KBM-7 (cell line): ENCODE measurements at regions not wholly inside any gene's neighbourhood (a gene's known extent, or its start where the extent isn't known, plus 50 kb on each side); places are given as distances from the start of the nearest gene placed in this dataset.
"Not testable (repeated sequence)": the region's sequence is repeated elsewhere in the genome, so short reads cannot be mapped to it uniquely, and the experiment has no call there.

Source experiments
- DNase-seq: peaks from one replicate; pipeline ENCODE4 v3.0.0-alpha.2; 2015
- in situ Hi-C: fragments of 300-500 bp; cut with MboI; formaldehyde crosslinking; loops from 2 replicates; pipeline ENCODE4 v1.14.3; 2020; ENCODE audit warnings: low sequenced_read_pairs, low pct_unique_long_range_greater_than_20kb, mixed read lengths

DNA sequence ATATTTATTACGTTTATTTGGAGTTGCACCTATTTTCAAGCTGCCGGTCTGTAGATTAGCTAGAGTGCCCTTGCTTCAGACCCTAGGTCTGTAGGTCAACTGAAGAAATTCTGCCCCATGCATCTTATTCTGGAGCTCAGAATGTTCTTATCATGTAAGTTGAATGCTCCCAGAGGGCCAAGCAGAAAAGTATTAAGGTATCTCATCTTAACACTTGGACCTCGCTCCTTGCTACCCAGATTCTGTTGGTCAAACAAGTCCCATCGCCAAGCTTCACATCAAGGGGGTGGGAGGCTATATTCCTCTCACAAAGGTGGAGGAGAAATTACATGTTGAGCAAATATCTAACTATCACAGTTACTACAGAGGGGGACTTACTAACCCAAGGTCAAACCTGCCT is 187.7 kb downstream of the C1orf94 start:
- in situ Hi-C loops = no loop called here

DNA sequence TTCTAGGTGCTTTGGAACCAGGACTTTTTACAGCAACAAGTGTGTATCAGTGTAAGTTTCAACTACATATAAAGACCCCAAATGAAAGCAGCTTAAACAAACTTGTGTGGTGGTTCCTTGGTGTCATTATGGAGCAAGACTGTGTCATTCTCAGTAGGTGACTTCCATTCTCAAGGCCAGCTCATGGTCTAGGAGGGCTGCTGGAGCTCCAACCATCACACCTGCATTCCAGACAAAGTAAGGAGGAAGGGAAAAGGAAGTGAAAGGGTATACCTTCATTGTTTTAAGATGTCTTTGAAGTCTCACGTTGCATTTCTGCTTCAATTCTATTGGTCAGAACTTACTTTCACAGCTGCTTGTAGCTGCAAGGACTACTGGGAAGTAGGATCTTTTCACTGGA is 188.6 kb downstream of the C1orf94 start:
- no peak for DNase-seq
- in situ Hi-C loops = no loop called here

More for the DNA sequence above, 187.7 kb downstream of the C1orf94 start:
- no peak for DNase-seq

DNA sequence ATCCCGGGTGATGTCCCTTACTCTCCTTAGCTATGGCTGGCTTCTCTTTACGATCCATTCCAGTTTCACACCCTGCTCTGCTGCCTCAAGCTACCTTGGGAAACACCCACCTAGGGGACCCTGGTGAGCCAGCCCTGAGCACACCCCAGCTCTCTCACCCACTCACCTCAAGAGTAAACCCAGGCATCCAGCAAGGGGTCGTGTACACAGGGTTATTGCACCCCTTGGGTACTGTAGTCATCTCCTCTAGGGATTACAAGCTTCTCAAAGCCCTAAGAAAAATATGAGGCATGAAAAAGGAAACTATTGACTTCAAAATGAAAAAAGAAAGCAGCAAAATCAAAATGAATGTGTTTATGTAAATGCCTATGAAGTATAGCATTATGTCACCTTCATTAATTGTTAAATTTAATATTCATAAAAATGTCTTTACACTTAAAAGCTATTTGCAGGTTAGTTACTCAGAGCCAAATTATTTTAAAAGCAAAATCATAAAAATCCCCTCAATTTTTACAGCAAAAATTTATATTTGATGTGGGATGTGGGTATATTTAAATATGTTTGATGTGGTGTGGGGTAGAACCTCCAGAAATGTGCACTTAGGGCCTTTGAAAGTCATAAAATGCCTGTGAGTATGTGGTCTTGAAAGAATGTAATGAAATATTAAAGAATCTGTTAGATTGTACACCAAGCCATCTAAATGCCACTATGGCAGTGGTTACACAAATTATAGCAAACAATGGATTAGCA is 190.3 kb downstream of the C1orf94 start:
- in situ Hi-C loops = no loop called here
- no peak for DNase-seq

DNA sequence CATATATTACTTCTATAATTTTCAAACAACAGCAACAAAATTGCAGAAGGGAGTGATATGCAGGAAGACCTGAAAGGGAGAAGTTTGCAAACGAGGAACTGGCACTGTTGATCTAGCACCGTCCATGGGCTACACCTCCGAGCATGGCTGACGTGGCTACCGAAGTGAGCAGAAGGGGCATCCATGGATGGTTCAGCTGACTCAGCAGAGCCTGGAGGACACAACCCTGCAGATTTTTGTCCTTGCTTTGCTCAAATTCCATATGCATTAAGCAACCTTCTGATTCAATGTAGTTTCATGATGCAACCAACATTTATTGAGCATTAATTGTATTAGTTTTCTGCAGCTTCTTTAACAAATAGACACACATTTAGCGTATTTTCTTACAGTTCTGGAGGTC is 191.2 kb downstream of the C1orf94 start:
- no peak for DNase-seq
- in situ Hi-C loops = no loop called here

DNA sequence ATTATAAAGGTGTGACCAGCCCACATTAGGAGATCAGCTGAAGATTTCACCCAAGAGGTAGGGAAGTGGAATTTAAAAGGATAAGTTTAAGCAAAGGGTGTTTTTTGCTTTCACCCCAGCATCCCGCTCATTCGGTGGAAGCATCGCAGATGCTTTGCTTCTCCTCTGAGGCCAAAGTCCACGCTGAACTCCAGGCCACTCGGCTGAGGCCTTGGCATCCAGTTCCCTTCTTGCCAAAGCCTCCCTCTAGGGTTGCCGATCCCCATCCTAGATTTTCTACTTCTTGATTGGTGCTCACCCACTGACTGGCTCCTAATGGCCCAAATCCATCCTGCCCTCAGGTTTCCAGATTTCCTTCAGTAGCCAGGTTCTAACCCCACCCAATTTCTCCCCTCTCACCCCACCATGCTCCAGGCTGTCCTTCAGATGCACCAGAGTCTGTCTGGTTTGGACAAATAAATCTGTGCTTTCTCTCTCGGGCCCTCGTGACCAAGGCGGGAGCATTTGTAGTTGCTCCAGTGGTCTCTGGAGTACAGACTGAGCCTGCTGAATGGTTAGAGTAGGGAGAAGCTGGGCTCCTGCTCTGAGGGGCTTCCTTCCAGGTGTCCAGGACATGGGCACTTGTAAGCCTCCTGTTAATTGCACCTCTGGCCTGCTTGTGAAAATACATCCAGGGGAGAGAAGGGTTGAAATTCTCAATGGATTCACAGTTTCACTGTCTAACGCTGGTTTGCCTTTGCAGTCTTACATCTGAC is 193.2 kb downstream of the C1orf94 start:
- in situ Hi-C loops = no loop called here
- no peak for DNase-seq

DNA sequence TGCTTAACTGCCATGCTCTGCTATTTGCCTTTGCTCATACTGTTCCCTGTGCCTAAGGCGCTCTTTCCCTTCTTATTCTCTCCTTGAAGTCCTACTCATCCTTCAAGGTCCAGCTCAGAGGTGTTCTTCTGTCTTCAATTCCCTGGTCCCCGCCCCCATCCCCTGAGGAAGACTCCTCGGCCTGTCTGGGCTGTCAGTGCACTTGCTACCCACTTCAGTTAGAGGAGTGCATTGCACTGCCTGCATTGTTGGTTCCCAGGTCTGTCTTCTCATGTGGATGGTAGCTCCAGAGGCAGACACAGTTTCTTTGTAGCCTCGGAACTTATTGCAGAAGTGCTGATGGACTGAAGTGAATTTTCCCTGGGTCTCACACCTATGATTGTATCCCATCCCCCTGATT is 194.0 kb downstream of the C1orf94 start:
- in situ Hi-C loops = no loop called here
- no peak for DNase-seq

DNA sequence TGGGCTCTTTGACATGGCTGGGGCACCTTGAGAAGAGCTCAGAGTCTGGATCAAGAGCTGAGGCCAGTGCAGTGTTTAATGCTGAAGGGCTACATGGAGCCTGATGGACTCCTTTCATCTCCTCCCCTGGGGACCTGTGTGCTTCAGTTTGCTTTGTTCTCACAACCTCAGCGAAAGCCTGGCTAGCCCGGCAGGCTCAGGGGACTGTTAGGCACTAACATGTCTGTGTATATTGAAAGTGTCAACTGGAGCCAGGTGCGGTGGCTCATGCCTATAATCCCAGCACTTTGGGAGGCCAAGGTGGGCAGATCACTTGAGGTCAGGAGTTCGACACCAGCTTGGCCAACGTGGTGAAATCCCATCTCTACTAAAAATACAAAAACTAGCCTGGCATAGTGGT is 194.5 kb downstream of the C1orf94 start:
- DNase-seq, in situ Hi-C loops: not testable (repeated sequence)

DNA sequence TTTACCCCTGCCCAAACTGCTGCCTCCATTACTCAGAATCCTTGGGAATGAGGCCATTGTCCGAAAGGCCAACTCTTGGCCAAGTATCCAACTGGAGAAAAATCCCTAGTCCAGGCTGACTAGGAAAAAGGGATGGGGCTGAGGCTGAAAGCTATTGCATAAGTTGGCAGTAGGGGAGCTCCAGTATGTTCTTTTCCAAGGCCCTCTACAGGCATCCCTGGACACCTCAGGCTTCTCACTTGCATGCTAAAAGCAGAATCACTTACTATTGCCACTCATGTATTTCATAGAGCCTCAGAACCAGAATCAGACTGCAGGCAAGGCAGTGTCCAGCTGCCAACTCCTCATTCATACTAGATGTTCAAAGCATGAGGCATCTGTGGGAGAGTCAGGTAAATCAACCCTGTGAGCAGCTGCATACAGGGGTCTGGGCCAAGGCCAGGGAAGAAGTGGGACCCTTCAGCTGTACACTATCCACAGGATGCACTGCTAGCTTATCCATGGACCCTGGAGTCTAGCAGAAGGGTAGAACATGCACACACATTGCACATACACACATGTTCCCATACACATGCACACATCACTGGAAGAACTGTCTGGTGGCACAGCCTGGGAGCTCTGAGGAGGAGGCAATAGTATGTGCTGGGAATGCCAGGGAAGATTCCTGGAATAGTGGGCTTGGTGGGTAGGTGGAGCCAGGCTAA is 195.3 kb downstream of the C1orf94 start:
- in situ Hi-C loops = no loop called here
- no peak for DNase-seq

DNA sequence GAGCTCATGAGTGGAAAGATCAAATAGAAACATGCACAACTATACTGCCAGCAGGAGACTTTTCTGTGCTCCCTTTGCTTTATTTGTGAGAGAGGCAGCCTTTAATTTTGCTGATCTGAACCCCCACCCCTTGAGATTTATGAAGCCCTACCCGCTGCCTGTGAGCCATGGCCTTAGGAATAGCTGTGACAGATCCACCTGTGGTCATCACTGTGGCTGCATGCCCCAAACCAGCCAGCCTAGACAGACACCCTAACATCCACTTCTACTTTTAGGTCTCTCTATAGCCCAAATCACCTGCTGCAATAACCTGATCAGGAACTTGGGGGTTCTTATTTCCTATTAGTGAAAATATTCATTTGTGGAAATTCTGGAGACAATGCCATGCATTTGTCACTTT is 196.2 kb downstream of the C1orf94 start:
- no peak for DNase-seq
- in situ Hi-C loops = no loop called here

DNA sequence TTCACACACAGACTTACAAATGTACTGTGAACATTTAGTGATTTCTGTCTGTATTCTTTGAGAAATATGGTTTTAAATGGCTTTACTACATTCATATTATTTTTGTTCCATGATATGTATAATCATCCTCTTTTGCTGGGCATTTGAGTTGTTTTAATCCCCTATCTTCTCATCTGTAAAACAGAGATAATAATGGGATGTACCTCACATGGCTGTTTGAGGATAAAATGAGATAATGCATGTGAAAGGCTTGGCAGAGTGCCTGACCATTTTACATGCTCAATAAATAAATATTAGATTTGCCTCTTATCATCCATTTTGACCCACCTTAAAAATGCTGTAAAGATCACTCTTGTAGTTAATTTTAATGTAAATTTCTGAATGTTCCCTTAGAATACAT is 197.2 kb downstream of the C1orf94 start:
- no peak for DNase-seq
- in situ Hi-C loops = no loop called here

DNA sequence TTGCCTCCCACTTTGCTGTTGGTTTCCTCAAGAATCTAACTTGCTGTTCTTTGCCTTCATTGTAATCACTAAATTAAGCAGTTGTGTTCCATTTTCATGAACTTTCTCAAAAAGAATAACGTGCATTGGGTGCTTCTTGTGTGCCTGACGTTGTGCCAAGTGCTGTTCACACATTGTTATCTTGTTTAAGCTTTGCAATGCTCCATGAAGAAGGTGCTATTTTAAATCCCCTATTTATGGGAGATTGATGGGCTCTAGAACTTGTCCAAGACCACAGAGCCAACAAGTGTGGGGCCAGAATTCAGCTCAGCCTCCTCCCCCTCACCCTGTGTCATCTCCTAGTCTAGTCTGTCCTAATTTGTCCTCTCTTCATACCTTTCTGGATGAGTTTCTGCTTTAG is 199.8 kb downstream of the C1orf94 start:
- in situ Hi-C loops = no loop called here
- DNase-seq = no peak

DNA sequence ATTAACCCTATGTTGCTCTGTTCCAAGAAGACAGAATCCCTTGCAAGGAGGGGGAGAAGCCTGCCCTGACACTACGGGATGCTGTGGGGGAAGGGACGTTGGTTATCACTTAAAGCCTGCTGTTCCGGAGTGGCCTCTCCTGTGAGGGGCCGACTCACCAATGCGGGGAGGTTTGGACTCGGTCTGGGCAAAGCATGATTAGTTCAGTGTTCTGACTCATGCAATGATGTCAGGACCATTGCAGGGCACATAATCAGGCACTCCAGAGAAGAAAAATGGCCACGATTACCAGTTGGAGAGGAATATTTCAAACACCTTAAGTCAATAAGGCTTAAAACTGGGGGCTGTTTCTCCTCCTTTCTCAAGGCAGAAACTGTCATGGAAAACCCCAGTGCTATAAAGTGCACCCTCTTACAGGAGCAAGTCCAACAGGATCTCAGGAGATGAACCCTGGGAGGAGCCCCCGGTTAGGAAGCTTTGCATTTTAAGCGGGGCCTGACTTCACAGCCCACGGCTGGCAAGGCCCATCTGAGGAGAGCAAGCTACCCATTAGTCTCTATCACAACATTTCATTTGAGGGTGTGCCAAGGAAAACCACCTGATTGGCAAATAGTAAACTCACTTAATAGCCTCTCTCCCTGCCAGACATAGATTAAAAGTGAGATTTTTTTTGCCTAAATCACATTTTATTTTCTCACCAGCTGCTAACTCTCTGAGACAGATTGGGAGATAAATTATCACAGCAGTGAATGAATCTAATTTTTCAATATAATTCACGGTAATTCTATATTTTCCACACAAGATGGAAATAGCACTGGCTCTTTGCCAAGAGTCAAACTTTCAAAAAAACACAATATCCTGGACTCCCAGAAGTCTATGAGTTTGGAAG is 202.5 kb downstream of the C1orf94 start:
- in situ Hi-C loops = no loop called here
- no peak for DNase-seq

DNA sequence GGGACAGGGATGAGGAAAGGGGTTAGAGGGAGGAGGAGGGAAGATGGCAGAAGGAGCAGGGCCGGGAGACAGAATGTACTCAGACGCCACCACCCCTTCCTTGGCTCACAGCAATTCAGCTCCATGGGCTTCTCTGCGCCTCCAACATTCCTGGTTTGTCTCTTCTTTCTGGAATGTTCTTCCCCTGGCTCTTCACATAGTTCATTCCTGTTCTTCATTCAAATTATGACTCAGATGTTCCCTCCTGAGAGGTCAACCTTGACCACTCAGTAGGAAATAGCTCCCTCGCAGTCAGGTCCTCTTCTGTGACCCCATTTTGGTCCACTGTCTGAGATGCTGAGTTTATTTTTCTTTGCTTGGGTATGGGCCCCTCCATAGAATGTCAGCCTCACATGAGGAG is 203.2 kb downstream of the C1orf94 start:
- in situ Hi-C loops = no loop called here

DNA sequence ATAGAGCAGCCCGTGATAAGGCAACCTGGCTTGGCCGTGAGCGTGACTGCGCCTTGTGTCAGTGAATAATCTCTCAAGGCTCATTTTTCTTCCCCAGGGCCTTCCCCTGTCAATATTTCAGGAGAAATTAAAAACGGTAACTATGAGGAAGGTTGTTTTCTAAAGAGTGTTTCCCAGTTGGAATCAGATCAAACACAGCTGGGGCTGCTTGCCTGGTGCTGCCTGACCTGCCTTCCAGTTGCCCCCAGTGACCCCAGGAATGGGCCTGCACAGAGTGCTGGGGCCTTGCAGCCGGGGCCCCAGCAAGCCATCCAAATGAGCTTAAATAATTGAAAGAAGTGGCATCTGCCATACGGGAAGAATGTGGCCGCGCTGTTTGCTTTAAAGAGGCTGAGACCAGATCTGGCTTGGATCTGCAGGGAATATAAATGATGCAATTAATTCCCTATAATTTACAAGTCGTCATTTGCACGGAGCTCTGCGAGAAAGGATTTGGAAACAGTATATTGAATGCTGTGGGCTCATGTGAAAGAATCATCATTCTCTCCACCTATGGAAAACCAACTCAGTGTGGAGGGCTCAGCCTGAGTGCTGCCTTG is 203.9 kb downstream of the C1orf94 start:
- DNase-seq = no peak
- in situ Hi-C loops = no loop called here

More for the DNA sequence above, 203.2 kb downstream of the C1orf94 start:
- no peak for DNase-seq

DNA sequence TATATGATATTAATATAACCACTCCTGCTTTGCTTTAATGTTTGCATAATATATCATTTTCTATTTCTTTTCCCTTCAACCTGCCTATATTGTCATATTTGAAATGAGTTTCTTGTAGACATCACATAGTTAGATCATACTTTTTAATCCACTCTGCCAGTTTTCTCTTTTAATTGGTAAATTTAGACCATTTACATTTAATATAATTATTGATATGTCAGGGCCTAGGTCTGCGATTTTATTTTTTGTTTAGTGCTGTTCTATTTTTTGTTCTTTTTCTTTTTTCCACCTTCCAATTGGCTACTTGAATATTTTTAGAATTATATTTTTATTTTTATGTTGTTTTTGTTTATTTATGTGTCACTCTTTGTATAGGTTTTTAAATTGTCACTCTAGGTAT is 213.3 kb downstream of the C1orf94 start:
- DNase-seq = no peak
- in situ Hi-C loops = no loop called here

DNA sequence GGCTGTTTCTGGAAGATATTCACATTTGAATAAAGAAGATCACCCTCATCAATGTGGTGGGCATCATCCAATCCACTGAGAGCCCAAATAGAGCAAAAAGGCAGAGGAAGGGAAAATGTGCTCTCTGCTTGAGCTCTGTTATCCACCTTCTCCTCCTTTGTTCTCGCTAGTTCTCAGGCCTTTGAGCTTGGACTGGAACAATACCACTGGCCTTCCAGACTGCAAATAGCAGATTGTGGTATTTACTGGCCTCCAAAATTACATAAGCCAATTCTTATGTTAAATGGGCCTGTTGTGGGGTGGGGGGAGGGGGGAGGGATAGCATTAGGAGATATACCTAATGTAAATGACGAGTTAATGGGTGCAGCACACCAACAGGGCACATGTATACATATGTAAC is 219.3 kb downstream of the C1orf94 start:
- DNase-seq = no peak
- in situ Hi-C loops = no loop called here

DNA sequence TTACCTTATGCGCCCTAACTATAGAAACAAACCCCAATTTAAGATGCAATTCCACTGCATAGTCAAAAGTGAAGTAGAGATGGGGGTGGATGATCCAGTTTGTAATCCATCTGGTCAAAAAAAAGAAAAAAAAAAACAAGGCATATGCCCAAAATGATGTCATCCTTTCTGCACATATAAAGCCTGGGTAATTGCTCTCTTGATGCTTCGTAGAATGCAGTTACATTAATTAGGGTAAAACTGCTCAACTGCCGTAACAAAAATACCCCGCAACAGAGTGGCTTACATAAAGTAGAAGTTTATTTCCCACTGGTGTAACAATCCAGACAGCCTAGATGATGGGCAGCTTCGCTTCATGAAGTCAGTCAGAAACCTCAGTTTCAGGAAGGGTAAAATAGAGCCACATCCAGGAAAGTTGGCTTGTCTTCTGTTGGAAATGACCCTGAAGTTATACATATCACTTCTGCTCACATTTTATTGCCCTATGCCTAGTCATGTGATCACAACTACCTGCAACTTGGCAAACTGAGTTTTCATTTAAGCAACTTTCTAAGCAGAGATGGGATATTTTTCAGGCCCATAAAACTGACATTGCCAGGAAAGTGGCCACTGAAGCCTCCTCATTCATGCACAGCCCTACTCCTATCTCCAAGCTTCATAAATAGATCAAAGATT is 221.7 kb downstream of the C1orf94 start:
- DNase-seq = no peak
- in situ Hi-C loops = no loop called here

DNA sequence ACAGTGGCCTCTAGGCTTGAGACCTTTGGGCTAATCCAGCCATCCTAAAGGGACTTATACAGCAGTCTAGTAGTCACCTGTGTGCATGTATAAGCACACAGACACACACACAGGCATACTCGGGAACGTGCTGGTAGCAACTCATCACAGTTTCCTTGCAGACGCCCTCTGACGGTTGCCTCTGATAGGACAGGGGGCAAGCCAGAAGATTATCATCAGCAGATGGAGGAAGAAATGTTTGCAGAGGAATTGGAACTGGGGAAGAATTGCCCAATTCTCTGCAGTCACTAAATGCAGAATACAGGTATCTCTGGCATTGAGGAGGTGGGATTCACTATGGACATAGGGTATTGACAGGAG is 222.2 kb downstream of the C1orf94 start:
- DNase-seq = no peak
- in situ Hi-C loops = no loop called here
